ENCODE measurements at regions not wholly inside any gene's neighbourhood (a gene's known extent, or its start where the extent isn't known, plus 50 kb on each side); places are given as distances from the start of the nearest gene placed in this dataset.
A peak's percentile ranks its signal among the peaks of the same experiment; 100 is the strongest.
"Not testable (repeated sequence)": the region's sequence is repeated elsewhere in the genome, so short reads cannot be mapped to it uniquely, and the experiment has no call there.

GRCh38 chr3:26291840-26292239 is 330.7 kb upstream of the LRRC3B start:
- no peak for DNase-seq

GRCh38 chr3:26292780-26293179 is 329.8 kb upstream of the LRRC3B start:
- DNase-seq = no peak

DNA sequence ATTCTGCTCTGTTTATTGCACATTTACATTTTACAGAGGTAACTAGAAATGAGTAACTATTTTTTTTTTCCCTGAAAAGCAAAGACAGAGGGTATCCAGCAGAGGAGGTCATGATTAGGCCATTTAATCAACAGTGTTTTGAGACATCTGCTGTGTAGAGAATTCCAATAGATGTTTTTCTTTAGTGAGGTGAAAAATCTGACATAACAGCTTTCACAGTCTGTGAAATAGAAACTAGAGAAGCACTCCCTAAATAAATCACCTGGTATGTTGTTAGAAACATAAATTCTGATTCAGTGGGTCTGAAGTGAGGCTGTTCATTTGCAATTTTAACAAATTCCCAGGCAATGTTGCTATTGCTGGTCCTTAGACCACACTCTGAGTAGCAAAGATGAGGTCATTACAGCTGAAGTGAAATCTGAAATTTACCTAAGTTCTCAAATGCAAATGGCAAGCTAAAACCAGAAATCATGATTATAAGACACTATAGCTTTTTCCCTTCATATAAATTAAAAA is 329.2 kb upstream of the LRRC3B start:
- no peak for DNase-seq

DNA sequence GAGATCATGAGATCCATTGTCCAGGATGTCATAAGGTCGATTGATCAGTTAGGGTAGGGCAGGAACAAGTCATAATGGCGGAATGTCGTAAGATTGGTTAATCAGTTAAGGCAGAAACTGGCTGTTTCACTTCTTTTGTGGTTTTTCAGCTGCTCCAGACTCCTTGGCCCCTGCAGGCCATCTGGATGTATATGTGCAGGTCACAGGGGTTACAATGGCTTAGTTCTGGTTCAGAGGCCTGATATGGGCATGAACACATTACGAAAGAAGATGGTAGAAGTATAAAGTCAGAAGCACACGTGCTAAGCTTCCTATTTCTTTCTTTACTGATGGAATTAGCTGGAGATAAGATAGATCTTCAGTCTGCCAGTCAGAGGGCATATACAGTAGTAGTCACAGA is 315.4 kb upstream of the LRRC3B start:
- DNase-seq = no peak

DNA sequence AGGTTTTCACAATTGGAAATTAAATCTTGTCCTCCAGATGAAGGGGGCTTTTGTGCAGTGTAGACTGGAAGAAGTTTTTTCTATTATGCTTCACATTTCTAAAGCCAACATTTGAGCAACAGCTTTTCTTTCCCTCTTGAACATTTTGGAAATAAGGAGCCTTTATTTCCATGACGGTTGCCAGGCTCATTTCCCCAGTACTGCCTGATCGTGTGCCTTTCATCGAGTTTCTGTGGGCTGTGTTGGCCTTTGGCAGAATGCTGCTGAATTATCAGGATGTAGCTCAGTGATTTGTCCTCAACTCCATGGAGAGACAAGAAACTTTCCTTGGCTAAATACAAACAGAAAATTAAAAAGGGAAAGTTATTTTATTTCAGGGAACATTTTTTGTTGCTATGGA is 314.8 kb upstream of the LRRC3B start:
- peak; percentile 5 to 20 for DNase-seq

DNA sequence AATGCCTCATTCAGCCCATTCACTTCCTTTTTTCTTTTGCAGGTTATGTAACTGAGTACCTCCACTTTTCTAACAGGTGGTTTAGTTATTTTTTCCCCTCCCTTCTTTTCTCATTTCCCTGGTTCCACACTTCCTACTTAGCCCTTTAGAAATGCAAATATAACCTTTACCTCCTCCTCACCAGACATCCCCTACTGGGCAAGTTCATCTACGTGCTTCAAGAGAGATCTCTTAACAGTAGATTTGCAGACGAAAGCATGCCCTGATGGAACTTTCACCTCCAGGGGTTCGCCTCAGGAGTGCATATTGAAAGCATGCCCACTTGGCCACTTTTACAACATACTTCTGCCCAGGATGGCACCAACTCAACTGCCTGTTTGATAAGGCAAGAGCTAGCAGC is 314.1 kb upstream of the LRRC3B start:
- DNase-seq = no peak

- DNase-seq = not testable (repeated sequence)
These were observed 313.0 kb upstream of the LRRC3B start for GRCh38 chr3:26309536-26309935.

DNA sequence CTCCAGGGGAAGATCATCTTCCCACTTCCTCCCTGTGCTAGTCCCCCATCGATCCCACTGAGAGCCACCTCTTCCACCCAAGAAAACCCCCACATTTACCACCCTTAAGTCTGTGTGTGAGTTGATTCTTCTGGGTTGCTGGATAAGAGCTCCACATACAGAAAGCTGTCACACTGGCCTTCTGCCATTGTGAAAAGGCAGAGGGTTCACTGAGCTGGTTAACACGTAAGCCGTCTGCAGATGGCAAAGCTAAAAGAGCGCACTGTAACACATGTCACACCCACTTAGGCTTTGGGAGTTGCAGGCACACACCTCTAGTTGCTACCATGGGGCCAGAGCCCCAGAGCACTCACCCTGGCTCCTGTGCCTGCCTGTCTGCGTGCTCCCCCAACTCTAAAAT is 309.8 kb upstream of the LRRC3B start:
- no peak for DNase-seq

DNA sequence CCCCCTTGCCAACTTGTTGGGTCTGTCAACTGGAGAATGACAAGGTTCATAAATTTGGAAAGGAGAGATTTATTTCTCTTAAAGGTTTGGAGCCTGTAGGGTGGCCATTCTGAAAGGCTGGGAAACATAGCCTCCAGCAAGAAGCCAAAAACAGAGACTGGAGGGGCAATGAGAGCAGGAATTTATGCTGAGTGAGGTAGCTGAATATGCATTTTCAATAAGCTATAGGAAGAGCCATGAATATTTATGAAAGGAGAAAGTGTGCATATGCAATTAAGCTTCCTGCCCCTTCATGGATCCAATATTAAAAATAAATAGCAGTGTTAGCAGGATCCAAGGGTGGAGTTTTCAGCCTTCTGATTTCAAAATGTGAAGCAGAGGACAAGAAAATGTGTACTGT is 306.1 kb upstream of the LRRC3B start:
- no peak for DNase-seq

GRCh38 chr3:26323741-26324140 is 298.8 kb upstream of the LRRC3B start:
- DNase-seq = not testable (repeated sequence)

DNA sequence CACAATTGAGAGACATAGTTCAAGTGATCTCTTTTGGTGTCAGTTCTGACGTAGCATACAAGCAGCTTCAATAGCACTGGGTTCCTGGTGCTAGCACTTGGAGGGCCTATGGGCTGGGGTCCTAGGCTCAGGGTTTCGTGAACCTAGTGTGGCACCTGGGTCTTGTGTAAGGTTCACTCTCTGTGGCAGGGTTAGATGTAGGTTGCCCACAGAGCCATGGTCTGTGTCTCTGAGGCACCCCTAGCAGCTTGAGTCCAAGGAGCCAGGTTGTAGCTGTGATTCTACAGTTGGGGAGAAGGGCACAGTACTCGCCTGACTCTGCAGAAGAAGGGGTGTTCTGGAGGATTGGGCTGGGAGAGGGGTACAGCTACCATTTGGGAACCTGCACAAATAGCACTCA is 282.6 kb upstream of the LRRC3B start:
- DNase-seq = no peak

DNA sequence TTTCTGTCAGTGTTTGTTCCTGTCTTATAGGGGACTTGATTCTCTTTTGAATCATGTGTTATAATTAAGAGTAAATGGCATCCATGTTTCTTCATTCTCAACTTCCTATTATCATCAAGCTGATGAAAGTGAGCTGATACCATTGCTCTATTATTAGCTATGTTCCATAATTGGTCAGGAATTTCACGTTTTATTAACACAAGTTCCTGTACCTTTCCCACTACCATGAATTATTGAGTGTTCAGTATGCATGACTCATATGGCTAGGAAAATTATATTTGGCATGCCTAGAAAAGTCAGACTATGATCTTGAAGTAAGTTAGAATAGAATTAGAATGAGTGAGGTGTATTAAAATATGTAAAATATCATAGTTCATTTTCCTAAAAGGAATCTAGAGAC is 278.9 kb upstream of the LRRC3B start:
- no peak for DNase-seq

- DNase-seq = no peak
These were observed 277.0 kb upstream of the LRRC3B start for GRCh38 chr3:26345613-26346012.

- DNase-seq = no peak
These were observed 276.1 kb upstream of the LRRC3B start for GRCh38 chr3:26346497-26346896.

GRCh38 chr3:26347150-26347549 is 275.4 kb upstream of the LRRC3B start:
- no peak for DNase-seq

DNA sequence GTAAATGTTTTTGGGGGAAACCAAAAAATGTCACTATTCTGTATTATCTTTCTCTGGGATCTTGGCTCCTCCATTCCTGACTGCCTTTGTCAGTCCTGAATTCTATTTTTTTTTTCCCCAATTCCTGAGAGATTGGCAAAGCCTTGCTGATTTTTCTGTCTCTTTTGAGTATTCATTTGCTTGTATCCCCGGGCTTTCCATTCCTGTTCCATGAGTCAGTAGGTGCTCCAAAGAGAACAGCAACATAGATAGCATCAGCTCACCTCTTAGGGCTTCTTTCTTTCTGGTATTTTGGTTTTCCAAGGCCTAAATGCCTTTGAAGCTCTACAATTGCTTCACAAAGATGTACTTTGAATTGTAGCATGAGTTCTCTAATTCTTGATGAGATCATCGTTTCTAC is 271.7 kb upstream of the LRRC3B start:
- DNase-seq = no peak

GRCh38 chr3:26353097-26353496 is 269.5 kb upstream of the LRRC3B start:
- DNase-seq = no peak

DNA sequence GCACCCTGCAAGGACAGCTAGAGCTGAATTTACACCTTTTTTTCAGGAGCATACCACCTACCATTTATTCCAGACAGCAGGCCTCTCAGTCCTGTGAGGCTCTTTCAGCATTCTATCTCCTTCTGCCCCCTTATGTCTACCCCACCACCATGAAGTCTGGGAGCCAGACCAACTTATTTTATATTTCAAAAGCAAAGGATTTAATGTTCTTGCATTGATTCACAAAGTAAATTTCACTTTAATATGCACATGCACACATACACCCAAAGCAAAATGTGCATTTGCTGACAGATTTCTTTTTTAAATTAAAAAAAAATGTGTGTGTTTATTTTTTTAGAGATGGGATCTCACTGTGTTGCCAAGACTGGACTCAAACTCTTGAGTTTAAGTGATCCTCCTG is 264.2 kb upstream of the LRRC3B start:
- DNase-seq = no peak

- no peak for DNase-seq
These were observed 256.9 kb upstream of the LRRC3B start for GRCh38 chr3:26365706-26366105.

DNA sequence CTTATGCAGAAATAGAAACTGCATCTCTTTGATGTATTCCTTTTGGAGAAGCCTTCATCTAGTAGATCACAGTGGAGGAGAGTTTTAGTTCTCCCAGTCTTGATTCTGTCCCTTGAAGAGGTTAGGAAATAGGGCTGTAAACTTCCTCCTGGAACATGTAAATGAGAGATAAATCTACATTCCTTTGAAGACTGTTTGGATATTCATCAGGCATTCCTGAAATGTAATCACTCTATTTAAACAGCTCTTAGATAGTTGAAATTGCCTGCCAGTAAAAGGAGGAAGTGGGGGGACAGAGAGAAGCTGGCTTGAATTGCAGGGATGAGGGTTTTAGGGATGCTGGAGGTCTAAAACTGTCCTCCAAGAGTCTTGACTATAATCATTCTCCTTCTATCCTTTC is 254.3 kb upstream of the LRRC3B start:
- no peak for DNase-seq

DNA sequence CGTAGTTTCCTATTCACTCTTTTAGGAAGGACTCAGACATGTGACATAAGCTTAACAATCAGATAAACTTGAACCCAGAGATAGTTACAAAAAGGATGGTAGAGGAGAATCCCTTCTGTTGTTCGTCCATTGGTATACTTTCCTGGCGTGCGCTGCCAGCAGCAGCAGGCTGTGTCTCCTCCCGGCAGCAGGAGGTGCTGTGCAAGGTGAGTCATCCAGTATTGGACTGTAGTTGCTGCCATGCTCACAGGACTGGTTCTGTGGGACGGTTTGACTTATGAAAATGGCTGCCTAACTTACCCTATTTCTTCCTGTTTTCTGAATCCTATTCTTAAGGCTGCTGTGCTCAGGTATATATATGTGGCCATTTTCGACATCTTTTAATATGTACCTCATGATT is 253.4 kb upstream of the LRRC3B start:
- no peak for DNase-seq

GRCh38 chr3:26375843-26376530 is 246.6 kb upstream of the LRRC3B start:
- DNase-seq = peak in 1 of 2 donors; percentile 48

- no peak for DNase-seq
These were observed 241.2 kb upstream of the LRRC3B start for GRCh38 chr3:26381411-26381810.

DNA sequence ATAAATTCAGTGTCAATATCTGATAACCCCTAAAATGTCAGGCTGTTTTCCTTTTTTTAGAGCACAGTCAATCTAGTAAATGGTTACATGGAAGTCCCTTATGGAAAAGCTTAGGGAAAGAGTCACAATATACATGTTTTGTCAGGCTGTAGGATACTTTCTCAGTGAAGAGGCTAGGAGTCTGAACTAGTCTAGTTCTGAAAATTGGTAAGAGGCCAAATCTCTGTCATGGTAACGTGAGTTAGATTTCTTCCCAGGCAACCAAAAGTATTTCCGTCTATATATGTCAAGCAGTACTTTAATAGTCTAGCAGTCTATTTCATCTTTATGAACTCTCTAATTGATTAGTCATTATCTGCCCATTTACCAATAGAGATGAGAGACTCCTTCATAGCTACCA is 215.9 kb upstream of the LRRC3B start:
- DNase-seq = no peak

GRCh38 chr3:26418553-26418952 is 204.0 kb upstream of the LRRC3B start:
- DNase-seq = no peak

Data from hippocampal formation (tissue), 2 donors.